Endothelial cell of umbilical vein (primary cell): ENCODE measurements at regions not wholly inside any gene's neighbourhood (a gene's known extent, or its start where the extent isn't known, plus 50 kb on each side); places are given as distances from the start of the nearest gene placed in this dataset.

Source experiments
- BruUV-seq: library from RNA; stranded (reverse); fragments of 400-500 nt; replicated peaks from 2 replicates; lab custom pipeline; 2021; lab: Mats Ljungman, UMichigan
- CTCF ChIA-PET: fragments of 300-600, 350-600 bp; sonication (Branson Sonifier 250); formaldehyde crosslinking; loops from one replicate; lab custom pipeline; 2021; ENCODE audit warnings: antibody characterized with exemption, inconsistent platforms; lab: Charles Lee
- POLR2A ChIA-PET: fragments of 300-600, 350-600 bp; sonication (Branson Sonifier 250); formaldehyde crosslinking; loops from one replicate; lab custom pipeline; 2021; ENCODE audit warnings: antibody characterized with exemption, inconsistent platforms; lab: Charles Lee
- DNase-seq: peaks from one replicate; pipeline ENCODE4 v3.0.0-alpha.2; 2011; ENCODE audit warnings: low read depth, low spot score
- FAIRE-seq: peaks from 2 replicates; lab custom pipeline; 2011; peaks lifted over from hg19 to GRCh38; lab: Jason Lieb, UNC
- H2AFZ ChIP-seq: 2 replicates; pipeline ENCODE4 v1.6.0; 2012; ENCODE audit warnings: low read depth, low read length, control low read depth, inconsistent platforms
- H3K27ac ChIP-seq: 2 replicates; pipeline ENCODE4 v1.5.1; 2011; ENCODE audit warnings: low read depth, mild to moderate bottlenecking, control low read depth, low read length, moderate library complexity; ENCODE audit not compliant: insufficient read depth
- H3K27me3 ChIP-seq, 2 experiments: 2 replicates each; pipeline versions ENCODE4 v1.6.0 to v1.6.1; 2011; ENCODE audit warnings: low read length in 2 of 2, mixed read lengths in 1 of 2; ENCODE audit not compliant: control insufficient read depth in 2 of 2, insufficient read depth in 2 of 2
- H3K36me3 ChIP-seq, 2 experiments: 2 replicates in 1 of 2; 3 replicates in 1 of 2; pipeline ENCODE4 v1.5.1; 2011; ENCODE audit warnings: low read length in 2 of 2, mild to moderate bottlenecking in 1 of 2, moderate library complexity in 1 of 2; ENCODE audit not compliant: control insufficient read depth in 2 of 2, insufficient read depth in 2 of 2; ENCODE audit errors: extremely low read depth in 1 of 2
- H3K4me1 ChIP-seq: 3 replicates; pipeline ENCODE4 v1.5.1; 2011; ENCODE audit warnings: mild to moderate bottlenecking, low read length; ENCODE audit not compliant: control insufficient read depth, insufficient read depth; ENCODE audit errors: extremely low read depth
- H3K4me2 ChIP-seq: 2 replicates; pipeline ENCODE4 v1.6.1; 2011; ENCODE audit warnings: low read length, control low read depth, mixed read lengths; ENCODE audit not compliant: insufficient read depth
- H3K4me3 ChIP-seq, 3 experiments: fragments of 200-600 bp in 1 of 3; sonication (generic), shearing (Covaris generic) in 1 of 3; replicated peaks in 1 of 3; 2 replicates each; pipeline ENCODE4 v1.5.1; 2011 to 2016; ENCODE audit warnings: control low read depth in 3 of 3, low read length in 3 of 3, mild to moderate bottlenecking in 2 of 3, inconsistent platforms in 1 of 3, low read depth in 1 of 3, moderate library complexity in 1 of 3; ENCODE audit not compliant: insufficient read depth in 1 of 3
- H3K79me2 ChIP-seq: 2 replicates; pipeline ENCODE4 v1.6.0; 2012; ENCODE audit warnings: low read length, inconsistent platforms; ENCODE audit not compliant: control insufficient read depth, insufficient read depth
- H3K9ac ChIP-seq: replicated peaks from 2 replicates; pipeline ENCODE3; 2011; ENCODE audit warnings: low read length, control low read depth; ENCODE audit not compliant: insufficient read depth; ENCODE audit errors: extremely low read depth
- H3K9me1 ChIP-seq: replicated peaks from 3 replicates; pipeline ENCODE4 v1.6.0; 2011; ENCODE audit warnings: mild to moderate bottlenecking, low read length; ENCODE audit not compliant: control insufficient read depth, insufficient read depth; ENCODE audit errors: extremely low read depth
- H3K9me3 ChIP-seq: replicated peaks from 2 replicates; pipeline ENCODE4 v1.5.1; 2012; ENCODE audit warnings: low read length, inconsistent platforms; ENCODE audit not compliant: control insufficient read depth, insufficient read depth
- H4K20me1 ChIP-seq: replicated peaks from 2 replicates; pipeline ENCODE3; 2011; ENCODE audit warnings: mild to moderate bottlenecking, low read length; ENCODE audit not compliant: control insufficient read depth, insufficient read depth; ENCODE audit errors: extremely low read depth
- EZH2 ChIP-seq: IDR thresholded peaks from 2 replicates; pipeline ENCODE4 v1.6.1; 2012; ENCODE audit warnings: borderline replicate concordance, low read depth, mild to moderate bottlenecking, moderate library complexity, low read length, inconsistent platforms; ENCODE audit not compliant: severe bottlenecking
- FOS ChIP-seq: IDR thresholded peaks from 2 replicates; pipeline ENCODE4 v1.6.1; 2011; ENCODE audit warnings: mild to moderate bottlenecking, low read length, moderate library complexity, borderline replicate concordance; ENCODE audit not compliant: insufficient read depth
- GATA2 ChIP-seq: IDR thresholded peaks from 2 replicates; pipeline ENCODE4 v1.7.0; 2011; ENCODE audit warnings: low read depth, mild to moderate bottlenecking, moderate library complexity, mixed read lengths, low read length; ENCODE audit not compliant: insufficient read length, insufficient read depth
- JUN ChIP-seq: IDR thresholded peaks from 2 replicates; pipeline ENCODE4 v1.6.1; 2011; ENCODE audit warnings: borderline replicate concordance, low read depth; ENCODE audit not compliant: insufficient read length, insufficient read depth
- MYC ChIP-seq: IDR thresholded peaks from one replicate; pipeline ENCODE4 v1.6.1; 2011; ENCODE audit warnings: mild to moderate bottlenecking, low read depth, low read length
- POLR2A ChIP-seq: IDR thresholded peaks from 2 replicates; pipeline ENCODE4 v1.6.1; 2012; ENCODE audit warnings: low read depth, mild to moderate bottlenecking, control low read depth, low read length
- POLR2AphosphoS5 ChIP-seq: IDR thresholded peaks from 2 replicates; pipeline ENCODE4 v1.6.1; 2012; ENCODE audit warnings: low read depth, mild to moderate bottlenecking, control low read depth, low read length, moderate library complexity; ENCODE audit not compliant: insufficient read depth
- dilution Hi-C: fragments of 300-500 bp; cut with MboI; formaldehyde crosslinking; loops from one replicate; pipeline ENCODE4 v1.15.0; 2019; ENCODE audit warnings: low sequenced_read_pairs; ENCODE audit not compliant: extremely low pct_ligation_motif_present
- intact Hi-C: fragments of 100-400 bp; cut with micrococcal nuclease; formaldehyde crosslinking; loops from one replicate; pipeline ENCODE4 v1.10.0; 2022
- TF ChIP-seq, protein P1 (sequence below), 2 donors: IDR thresholded peaks; 1 replicate in 1 of 2; 2 replicates in 1 of 2; pipeline ENCODE4 v1.5.1; 2011; ENCODE audit warnings: low read length in 2 of 2, mild to moderate bottlenecking in 2 of 2, moderate library complexity in 2 of 2, control low read depth in 1 of 2, inconsistent platforms in 1 of 2, low read depth in 1 of 2; ENCODE audit not compliant: insufficient read depth in 1 of 2; ENCODE audit errors: extremely low read depth in 1 of 2
- TF ChIP-seq, protein P2 (sequence below): IDR thresholded peaks from 2 replicates; pipeline ENCODE4 v1.6.1; 2011; ENCODE audit not compliant: insufficient read depth, insufficient read length

DNA sequence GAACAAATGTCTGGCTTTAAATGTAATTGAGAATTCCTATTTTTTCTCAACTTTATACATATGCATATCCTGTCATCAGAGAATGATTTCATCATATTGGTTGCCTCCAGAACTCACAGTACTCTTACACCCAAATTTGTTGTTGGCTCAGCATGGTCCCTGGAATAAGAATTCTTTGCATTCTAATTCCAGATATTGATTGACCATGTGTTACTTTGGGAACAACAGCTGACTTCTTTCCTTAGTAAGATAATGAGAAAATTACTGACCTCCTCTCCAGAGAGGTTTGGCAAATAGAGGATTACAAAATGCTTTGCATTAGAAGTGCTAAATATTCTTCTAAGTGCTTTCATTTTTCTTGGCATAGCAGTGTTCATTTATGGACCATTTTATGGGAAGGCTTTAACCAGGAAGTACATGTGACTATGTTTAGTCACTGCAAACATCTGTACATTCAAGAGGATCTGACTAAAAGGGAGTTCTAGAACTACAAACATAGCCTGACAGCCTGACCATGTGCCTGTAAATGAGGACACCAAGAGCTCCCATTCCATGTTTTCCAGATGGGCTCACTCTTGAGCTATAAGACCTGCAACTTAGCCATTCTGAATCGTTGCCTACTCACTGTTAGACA is 391.6 kb upstream of the DPPA4 start:
- no peak overlapping the region for H2AFZ ChIP-seq
- no peaks in the 10 kb centered on the region for H4K20me1 ChIP-seq
- CTCF ChIA-PET = interaction anchor here (1.2 to 1.3 kb wide), 2 partner anchors 1351 to 1352 kb away, joined by 4 to 6 read pairs; no protein-coding TSS in a partner anchor
- H3K9ac ChIP-seq = no peak overlapping the region
- FAIRE-seq (no peak), DNase-seq (no peak)
- H3K4me2 ChIP-seq = no peak overlapping the region
- no peaks in the 10 kb centered on the region for H3K4me1 ChIP-seq
- no peak overlapping the region for H3K4me3 ChIP-seq
- H3K79me2 ChIP-seq = no peaks in the 10 kb centered on the region
- dilution Hi-C loops (no loop called here), intact Hi-C loops (no loop called here)
- no peaks in the 10 kb centered on the region for H3K27me3 ChIP-seq
- POLR2A ChIA-PET = no interaction called here
- H3K27ac ChIP-seq = no peak overlapping the region
- TF ChIP-seq EZH2 (no peak), GATA2 (no peak), POLR2A (no peak), JUN (no peak), FOS (no peak), POLR2AphosphoS5 (no peak), MYC (no peak)
- TF ChIP-seq, protein P1, sequence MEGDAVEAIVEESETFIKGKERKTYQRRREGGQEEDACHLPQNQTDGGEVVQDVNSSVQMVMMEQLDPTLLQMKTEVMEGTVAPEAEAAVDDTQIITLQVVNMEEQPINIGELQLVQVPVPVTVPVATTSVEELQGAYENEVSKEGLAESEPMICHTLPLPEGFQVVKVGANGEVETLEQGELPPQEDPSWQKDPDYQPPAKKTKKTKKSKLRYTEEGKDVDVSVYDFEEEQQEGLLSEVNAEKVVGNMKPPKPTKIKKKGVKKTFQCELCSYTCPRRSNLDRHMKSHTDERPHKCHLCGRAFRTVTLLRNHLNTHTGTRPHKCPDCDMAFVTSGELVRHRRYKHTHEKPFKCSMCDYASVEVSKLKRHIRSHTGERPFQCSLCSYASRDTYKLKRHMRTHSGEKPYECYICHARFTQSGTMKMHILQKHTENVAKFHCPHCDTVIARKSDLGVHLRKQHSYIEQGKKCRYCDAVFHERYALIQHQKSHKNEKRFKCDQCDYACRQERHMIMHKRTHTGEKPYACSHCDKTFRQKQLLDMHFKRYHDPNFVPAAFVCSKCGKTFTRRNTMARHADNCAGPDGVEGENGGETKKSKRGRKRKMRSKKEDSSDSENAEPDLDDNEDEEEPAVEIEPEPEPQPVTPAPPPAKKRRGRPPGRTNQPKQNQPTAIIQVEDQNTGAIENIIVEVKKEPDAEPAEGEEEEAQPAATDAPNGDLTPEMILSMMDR (IDR thresholded peaks at IDR 0.05; ENCODE audit: extremely low read depth in 1 of 2, insufficient read depth in 1 of 2, low read depth in 1 of 2, low read length in 2 of 2) = no peak
- TF ChIP-seq, protein P2, sequence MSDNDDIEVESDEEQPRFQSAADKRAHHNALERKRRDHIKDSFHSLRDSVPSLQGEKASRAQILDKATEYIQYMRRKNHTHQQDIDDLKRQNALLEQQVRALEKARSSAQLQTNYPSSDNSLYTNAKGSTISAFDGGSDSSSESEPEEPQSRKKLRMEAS = no peak
- no peaks in the 10 kb centered on the region for H3K9me1 ChIP-seq
- no peaks in the 10 kb centered on the region for H3K9me3 ChIP-seq
- H3K36me3 ChIP-seq = no peaks in the 10 kb centered on the region
- BruUV-seq = no TSS peak
